Ovary (tissue), 3 donors: ENCODE measurements at regions not wholly inside any gene's neighbourhood (a gene's known extent, or its start where the extent isn't known, plus 50 kb on each side); places are given as distances from the start of the nearest gene placed in this dataset.

ENCODE experiments used
- CTCF ChIP-seq, 3 donors: fragments of 450-650 bp in 2 of 3; fragments of 200-600 bp in 1 of 3; IDR thresholded peaks; one replicate each; pipeline versions ENCODE4 v1.5.1 to v1.8.0; 2016 to 2022; ENCODE audit warnings: antibody characterized with exemption in 3 of 3, mild to moderate bottlenecking in 1 of 3
- POLR2A ChIP-seq: fragments of 450-650 bp; IDR thresholded peaks from one replicate; pipeline ENCODE4 v1.6.1; 2017; ENCODE audit warnings: antibody characterized with exemption, mild to moderate bottlenecking, moderate library complexity
- donor health status: DM: no; HTN: no; CAD: no.

DNA sequence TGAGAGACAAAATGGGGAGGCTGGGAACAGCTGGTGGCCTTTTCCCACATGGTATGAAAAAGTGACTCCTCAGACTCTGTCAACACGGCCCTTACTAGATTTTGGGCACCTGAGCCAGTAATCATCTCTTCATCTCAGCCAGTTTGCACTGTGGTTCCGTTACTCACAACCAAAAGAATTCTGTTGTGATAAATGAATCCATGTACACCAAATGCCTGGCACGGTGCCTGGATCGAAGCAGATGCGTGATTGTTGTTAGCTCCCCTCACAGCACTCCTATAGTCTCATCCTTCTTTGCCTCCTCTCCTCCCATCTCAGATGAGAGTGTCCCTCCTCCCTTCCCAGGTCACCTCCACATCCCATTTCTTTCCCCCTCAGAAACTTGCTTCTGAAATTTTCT is 57.9 kb upstream of the GJB5 start:
- no peak for TF ChIP-seq POLR2A
- no peak for TF ChIP-seq CTCF (IDR thresholded peaks at IDR 0.05)
